AML-193 (cell line): ENCODE measurements at regions not wholly inside any gene's neighbourhood (a gene's known extent, or its start where the extent isn't known, plus 50 kb on each side); places are given as distances from the start of the nearest gene placed in this dataset.
"Not testable (repeated sequence)": the region's sequence is repeated elsewhere in the genome, so short reads cannot be mapped to it uniquely, and the experiment has no call there.

Experiments
- DNase-seq, 2 experiments: peaks; one replicate each; lab custom pipeline; 2025; lab: John Stamatoyannopoulos, UW

DNA sequence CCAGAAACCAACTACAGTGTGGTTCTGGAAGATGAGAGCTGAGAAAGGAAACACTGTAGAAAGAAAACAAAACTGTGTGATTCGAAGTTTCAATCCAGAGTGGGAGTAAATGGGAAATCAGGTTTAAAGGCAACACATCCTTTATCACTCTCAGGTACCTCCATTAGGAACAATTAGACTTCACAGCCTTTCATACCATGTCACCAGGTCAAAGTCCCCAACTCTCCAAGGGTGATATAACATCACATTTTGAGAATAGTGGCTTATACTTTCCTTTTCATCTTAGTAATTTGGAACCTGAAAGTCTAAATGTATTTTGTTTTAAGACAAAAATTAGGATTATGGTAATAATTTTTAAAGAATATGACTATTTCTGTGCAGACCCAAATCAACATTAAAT lies 194.9 kb upstream of the WWC1 start:
- DNase-seq: no peak

DNA sequence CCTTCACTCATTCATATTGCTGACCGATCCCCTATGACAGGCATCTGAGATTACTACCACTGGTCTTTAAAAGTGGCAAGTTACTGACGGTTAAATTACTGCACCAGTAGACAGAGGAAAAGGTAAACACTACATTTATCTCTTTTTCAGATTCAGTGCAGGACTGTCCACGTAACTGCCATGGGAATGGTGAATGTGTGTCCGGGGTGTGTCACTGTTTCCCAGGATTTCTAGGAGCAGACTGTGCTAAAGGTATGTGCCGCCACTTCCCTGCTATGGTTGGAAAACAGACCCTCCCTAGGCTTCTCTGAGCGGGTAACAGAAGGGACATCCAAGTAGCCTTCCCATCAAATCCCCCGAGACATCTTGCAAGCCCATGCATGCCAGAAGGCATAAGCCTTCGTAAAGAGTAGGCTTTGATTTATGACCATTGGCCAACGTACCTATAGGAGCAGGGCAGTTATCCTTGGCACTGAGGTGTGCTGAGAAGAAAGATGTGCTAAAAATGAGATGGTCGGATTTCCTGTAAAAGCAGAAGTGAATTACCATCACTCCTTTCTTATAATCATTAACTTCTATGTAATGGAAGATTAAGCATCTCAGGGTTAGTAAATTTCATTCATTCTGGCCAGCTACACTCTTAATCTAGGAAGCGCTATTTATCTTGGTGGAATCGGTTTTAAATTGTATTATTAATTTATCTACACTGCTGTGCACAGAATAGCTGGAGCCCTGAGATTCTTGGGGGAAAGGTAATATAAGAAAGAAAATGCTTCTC lies 193.4 kb upstream of the WWC1 start:
- DNase-seq: no peak

DNA sequence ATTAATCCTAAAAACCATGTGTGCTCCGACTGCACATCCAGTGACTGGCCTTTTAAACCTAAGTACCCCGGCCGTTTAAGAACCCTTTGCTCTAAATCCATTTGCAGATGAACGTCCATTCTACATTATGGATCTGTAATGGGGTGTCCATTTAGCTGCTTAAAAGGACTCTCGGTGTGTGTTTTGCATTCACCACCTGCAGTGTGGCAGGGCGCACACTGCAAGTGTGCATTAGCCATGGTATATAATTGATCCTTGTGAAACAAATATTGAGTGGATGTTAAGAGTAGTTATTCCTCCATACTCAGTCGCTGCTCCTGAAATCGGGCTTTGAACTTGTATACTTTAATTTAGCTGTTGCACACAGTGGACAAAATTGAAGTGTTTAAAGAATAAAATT lies 190.1 kb upstream of the WWC1 start:
- DNase-seq: no peak

DNA sequence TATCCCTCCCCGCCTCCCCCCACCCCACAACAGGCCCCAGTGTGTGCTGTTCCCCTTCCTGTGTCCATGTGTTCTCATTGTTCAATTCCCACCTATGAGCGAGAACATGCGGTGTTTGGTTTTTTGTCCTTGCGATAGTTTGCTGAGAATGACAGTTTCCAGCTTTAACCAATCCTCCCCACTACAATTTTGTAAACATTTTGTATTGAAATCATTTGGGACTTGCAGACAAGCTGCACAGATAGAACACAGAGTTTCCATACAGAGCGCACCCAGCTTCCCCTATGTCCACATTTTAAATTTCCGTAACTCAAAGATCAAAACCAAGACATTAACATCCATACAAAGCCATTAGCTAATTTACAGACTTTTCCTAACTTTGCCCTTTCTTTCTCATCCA lies 188.4 kb upstream of the WWC1 start:
- DNase-seq: not testable (repeated sequence)

DNA sequence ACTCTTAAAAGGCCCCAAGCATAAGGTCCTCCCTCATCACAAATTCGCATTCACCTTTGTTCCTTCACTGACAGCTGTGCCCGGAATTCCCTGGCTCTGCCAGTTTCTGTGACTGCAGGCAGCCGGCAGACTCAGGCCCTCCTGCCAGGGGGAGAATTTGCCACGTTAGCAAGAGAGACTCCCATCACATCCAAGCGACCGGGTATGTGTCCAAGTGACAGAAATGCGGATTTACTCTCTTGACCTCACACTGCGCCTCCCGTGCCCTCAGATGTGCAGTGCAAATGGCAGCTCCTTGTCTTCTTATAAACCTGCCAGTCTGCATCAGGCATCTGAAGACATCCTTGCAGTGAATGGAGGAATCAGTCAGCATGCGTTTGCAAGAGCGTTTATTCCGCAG lies 187.1 kb upstream of the WWC1 start:
- no peak for DNase-seq

DNA sequence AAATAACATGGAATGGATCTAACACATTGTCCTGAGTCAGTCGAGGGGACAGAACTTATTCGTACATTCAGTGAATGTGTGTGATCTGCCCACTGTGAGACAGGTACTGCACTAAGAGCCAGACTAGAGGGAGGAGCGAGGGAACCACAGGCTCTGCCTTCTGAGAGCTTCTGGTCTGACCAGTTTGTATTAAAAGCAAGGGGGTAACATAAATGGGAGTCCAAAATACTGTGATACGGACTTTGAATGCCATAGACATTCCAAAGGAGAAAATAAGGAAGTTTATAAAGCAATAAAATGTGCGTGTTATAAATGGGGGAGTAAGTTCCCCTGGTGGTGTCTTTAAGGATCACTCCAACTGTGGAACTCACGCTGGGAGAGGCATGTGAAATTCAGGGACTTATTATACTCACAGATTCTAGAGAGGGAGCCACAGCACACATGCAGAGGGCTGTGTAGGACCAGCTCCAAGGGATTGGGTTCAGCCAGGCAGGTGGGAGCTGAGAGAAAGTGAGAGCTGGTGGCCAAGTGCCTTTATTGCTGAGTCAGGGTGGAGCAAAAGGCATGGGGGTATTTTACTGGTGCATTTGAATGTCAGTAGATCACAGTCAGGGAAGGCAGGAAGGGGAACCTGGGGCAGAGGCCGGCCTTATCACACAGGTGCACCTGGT lies 186.5 kb upstream of the WWC1 start:
- no peak for DNase-seq

DNA sequence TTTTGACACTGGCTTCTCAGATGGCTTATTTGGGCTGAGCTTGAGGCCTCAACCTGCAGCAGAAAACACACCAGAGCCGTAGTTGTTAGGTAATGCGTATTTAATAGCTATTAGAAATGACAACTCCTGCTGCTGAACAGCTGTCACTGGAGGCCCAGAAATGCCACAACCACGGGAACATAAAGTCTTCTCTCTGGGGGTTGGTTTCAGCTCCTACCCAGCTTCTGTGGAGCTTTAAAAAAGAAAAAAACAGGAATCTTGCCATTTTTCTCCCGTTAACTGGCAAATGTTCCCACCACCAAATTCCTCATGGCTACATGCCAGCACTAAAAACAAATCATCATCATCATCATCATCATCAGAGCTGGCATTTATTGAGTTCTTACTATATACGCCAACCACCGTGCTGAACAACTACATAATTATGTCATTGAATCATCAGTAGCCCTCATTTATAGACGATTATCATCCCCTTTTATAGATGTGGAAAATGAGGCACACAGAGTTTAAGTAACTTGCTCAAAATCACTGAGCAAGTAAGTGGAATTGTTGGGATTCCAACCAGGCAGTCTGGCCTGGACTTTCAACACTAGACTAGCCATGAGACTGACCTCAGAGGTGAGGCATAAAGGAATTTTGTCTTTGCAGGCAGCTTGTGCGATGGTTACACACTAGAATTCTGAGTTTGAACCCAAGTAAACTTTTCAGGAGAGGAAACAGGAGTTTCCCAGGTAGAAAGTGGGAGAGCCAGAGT lies 185.3 kb upstream of the WWC1 start:
- no peak for DNase-seq

DNA sequence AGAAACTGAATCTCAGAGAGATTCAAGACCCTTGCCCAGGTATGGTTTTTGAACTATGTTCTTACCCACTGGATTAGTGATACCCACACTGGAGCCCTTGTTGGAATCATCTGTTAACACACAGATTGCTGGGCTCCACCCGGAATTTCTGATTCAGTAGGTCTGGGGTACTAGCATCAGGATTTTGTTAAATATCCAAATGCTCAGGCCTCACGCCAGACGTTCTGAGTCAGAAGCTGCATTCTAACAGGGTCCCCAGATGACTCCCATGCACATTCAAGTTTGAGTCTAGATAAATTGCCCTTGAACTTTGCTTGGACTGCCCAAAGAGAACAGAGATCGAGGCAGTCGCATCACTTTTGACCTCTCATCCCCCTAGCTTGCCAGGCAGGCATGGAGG lies 182.0 kb upstream of the WWC1 start:
- DNase-seq: no peak

DNA sequence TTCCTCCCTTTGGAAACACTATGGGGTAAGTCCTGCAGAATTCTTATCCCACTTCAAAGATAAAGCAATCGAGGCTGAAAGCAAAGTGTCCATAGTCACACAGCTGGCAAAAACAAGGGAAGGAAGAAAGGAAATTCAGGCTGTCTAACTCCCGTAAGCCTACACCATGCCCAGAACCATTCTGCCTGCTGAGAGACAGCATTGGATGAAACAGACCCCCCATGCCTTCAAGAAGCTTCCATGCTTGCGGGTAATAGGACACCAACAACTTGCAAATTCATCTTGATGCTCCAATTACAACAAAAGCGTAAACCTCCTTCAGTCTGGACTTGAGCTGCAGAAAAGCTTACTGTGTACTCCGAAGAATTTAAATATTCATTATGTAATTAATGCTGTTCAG lies 181.1 kb upstream of the WWC1 start:
- DNase-seq: no peak

DNA sequence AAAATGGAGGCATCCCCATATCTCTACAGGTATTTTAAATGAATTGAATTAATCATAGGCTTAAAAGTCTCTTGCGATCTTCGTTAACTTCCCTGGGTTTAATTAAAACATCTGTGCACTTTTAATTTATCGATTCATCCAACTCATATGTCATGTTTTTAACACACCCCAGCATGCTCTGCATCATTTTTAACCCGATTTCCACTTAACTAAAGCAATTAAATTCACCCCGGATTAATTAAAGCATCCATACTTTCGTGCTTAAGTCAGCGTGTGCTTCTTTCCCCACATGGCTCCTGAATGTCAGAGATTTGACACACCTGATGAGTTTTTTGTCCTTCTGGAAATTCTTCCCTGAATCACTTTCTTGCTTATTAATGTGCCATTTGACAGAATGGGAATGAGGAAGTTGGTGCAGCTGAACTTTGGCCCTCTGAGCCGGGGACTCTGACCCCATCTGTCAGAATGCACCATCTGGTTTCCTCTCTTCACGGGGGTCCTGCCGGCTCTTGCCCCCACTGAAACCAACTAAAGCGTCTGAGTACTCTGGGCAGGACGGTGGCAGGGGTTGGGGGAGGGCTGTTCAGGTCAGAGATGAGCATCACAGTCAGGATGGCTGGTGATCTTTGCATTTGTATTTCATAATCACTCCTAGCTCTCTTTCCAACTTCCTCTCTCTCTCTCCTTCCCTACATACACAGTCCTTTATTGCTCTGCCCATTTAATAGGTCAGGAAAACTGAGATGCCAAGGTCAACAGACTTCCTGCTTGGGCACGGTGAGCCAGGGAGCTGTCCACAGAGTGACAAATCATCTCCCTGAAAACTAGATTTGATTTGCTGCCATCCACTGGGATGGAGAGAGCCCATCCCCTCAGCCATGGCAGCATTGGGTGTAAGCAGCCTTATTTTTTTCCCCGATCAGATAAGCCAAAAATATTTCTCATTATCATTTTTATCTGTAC lies 180.3 kb upstream of the WWC1 start:
- no peak for DNase-seq

DNA sequence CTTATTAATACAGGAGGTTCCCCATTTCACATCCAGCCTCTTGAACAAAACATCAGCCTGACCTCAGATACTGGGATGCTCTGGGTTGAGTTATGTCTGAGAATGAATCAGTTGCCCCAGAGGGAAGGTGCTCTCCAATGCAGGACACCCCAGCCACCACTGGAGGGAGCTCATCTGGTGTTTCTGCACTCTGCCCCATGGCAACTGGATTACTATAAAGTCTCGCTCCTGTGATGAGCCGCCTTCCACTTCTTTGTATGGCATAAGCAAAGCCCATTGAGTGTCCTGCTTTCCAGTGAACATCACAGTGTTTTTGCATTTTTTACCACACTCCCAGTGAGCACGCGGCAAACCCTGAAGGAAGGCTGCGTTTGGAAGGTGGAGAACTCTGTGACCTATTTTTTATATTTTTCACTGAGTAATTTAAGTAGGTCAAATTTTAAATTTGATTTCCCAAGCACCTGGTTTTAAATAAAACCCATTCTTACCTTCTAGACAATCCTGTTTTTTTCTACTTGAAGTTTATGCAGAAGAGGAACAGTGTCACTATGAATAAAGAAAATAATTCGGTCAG lies 176.9 kb upstream of the WWC1 start:
- peak; percentile 10 to 19 for DNase-seq

DNA sequence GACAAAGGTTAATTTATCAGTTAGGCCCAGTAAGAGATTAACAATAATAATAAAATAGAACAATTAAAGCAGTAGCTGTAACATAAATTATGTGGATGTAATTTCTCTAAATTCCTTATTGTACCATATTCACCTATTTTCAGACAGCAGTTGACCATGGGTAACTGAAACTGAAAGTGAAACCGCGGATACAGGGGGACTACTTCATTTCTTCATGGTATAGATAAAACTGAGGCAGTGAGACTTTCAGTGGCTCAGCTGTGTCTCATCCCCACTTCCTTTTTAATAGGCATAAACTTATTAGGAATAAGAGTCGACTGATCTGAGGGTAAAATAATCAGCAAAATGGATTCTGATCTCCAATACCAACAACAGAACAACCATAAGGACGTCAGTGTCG lies 174.0 kb upstream of the WWC1 start:
- DNase-seq: no peak

DNA sequence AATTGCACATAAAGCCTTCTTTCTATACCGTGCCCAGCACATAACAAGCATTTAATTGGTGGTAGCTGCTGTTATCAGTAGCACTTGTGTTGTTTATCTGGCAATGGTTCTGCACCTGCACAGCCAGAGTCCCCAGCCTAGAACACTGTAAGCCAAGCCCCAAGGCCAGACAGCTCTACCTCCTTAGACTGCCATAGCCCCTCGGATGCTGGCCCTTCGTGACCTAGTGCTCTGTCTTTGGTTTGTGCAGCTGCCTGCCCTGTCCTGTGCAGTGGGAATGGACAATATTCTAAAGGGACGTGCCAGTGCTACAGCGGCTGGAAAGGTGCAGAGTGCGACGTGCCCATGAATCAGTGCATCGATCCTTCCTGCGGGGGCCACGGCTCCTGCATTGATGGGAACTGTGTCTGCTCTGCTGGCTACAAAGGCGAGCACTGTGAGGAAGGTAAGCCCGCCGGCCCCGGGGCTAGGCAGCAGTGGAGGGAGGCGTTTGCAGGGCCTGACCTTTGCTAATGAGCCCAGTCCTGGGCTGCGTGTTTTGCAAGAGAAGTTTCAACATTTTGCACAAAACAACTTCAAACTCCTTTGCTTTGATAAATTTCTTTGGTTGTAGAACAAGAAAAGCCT lies 173.3 kb upstream of the WWC1 start:
- DNase-seq: no peak

DNA sequence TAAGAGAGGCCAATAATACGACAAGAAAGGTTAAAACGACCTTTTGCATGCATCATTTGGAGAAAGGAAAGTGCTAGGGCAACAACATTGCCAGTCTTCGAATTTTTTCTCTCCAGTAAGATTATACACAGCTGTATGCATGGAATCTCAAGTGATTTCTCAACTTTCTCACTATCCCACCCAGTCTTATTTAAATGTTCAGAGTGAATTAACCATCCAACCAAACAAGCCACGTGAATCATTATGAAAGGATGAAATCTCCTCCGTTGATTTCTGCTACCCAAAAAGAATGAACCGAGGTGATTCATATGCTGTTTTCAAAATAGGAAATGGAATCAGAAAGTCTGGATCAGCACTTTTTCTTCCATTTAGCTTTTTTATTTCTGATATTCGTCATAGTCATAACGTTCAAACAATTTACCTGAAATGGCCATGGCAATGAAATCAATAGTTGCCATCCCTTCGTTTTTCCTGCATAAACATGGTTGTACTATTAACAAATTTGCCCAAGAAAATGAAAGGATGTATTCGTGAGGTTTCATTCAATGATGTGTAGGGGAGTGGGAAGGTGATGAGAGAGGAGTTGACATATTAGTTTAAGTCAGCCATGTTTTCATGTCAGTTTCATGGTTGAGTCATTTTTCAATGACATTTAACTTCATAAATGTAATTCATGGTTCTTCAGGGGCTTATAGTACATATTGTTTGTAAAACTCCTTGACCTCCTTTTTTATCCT lies 170.9 kb upstream of the WWC1 start:
- DNase-seq: no peak

DNA sequence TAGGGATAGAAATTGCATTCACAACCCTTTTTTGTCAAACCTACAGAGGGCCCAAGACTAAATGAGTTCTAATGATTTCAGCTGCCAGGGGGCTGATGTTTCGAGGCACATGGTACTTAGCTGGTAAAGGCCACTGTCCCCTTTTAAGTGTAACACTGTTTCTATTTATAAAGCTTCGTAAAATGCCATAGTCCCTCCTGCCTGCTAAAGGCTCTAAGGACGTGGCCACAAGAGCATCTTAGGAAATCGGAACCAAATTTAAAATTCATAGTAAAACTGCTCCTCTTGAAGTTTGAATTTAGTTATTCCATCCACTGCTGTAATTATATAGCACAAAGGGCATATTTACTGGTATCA lies 170.3 kb upstream of the WWC1 start:
- no peak for DNase-seq

DNA sequence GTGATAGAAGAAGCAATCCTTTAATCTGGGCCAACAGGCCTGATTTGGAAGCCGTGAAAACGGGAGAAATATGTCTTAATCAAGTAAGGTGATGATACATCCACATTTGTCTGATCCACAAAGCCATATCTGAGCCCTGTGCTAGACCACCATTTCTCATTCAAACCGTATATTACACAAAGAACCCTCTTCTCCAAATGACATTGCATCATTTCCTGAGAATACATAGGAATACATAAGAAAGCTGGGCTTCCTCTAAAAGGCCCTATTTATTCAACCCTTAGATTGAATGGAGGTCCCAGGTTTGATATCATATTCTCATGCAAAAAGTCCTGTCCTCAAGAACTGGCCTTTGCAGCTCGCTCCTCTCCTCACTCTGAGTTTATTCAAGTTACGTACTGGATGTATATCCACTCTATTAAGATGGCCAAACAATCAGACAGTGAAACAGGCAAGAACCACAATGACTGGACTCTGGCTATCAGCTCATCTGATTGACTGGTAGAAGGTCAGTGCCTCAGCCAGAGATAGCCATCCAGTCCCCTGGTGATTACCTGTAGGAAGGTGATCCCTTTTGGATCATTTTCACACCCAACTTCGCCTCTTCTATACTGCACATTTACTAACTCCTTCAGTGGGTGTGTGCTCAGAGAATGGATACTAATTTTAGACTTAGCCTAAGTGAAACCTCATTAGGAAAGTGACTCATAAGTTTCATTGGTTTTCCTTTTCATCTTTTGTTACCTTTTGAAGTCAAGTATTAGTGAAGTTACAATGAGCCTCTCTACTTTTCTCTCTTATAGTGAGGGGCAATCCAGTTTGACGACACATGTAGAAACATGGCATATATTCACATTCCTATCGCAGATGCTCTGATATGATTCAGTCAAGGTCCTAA lies 167.6 kb upstream of the WWC1 start:
- no peak for DNase-seq

DNA sequence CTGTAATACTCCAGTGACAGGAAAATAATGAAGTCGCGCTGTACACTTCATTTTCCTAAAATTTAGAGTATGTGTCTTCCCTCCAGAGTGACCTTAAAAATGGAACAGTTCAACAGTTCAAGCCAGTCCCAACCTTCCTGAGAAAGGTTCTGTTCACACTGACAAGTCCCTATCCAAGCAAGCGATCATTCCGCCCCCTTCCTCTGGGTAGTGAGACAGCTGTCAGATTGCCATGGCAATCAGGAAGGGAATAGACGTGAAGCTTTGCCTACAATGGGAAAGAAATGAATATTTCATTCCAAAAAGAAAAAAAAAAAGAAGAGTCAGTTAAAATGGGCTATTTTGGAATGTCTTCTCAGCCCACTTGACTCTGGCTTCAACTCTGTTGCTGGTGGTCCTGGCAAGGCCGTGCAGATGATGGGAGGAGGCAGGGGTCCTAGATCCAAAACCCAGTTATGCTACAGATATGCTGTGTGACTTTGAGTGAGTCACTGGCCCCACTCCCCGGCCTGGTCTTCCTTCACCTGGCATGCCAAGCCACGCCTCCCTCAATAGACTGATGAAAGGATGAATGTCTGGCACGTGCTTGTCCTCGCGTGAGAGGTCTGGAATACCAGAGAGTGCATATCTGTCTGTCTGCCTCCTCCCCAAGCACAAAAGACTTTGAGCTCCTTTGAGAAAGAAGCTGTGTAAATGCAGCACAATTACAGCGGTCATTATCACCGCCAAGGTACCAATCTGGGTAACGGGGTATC lies 165.8 kb upstream of the WWC1 start:
- DNase-seq: no peak

DNA sequence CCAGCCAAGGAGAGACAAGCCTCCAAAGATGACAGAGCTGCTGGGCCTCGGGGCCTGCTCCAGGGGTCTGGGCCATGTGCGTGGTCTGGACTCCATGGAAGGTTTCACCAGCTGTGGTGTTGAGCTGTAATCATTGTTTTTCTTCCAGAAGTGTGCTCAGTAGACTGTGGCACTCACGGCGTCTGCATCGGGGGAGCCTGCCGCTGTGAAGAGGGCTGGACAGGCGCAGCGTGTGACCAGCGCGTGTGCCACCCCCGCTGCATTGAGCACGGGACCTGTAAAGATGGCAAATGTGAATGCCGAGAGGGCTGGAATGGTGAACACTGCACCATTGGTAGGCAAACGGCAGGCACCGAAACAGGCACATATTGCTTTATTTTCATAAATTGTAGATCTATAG lies 164.8 kb upstream of the WWC1 start:
- DNase-seq: no peak

DNA sequence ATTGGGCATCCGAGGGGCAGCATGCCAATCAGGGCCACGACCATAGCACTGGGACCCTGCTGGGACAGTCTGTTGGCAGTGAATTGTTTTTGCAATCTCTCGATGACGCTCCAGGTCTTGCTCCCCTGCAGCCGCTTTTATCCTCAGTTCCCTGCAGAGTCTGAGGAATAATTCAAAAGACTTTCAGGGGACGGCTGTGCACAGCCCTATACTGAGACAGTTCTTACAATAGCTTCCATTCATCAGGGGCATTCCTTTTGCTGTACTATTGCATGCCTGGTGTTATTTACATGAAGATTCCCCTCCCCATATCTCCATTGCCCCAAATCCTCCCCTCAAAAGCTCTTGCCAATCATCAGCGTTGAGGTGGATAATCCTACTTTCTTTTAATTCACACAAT lies 163.3 kb upstream of the WWC1 start:
- no peak for DNase-seq
